ENCODE measurements at regions not wholly inside any gene's neighbourhood (a gene's known extent, or its start where the extent isn't known, plus 50 kb on each side); places are given as distances from the start of the nearest gene placed in this dataset.

DNA sequence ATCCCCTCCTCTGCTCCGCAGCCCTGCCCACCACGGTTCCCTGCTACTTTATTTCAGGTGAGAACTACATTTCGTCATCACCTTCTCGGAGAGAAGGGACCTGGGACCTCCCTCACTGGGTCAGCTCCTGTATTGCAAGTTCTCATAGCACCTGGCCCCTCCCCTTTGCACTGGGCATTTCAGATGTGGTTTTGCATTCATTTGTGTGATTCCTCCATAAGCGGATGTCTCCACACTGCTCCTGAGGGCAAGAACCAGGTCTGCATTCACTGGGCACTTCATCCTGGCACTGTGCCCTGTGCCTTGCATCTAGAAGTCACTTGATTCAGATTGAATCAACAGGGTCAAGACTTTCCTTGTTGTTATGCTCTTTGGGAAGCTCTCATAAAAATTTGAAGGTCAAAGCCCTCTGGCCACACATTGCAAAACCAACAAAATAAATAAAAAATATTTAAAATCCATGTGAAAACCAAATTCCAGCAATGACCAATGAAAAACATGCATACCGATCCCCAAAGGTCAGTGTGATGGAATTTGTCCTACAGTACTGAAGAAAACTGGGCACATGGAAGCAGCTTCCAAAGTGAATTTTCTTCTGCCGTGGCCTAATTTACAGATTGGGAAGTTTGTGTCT, 89.1 kb upstream of the F13A1 start:
- in situ Hi-C loops (cut with MboI): no loop called here
- TF ChIP-seq EZH2phosphoT487 (IDR thresholded peaks at IDR 0.05; ENCODE audit: insufficient read depth, low read depth): no peak
- no peak for TF ChIP-seq EZH2 (IDR thresholded peaks at IDR 0.05; ENCODE audit: insufficient read depth, poor library complexity, severe bottlenecking)
- Histone ChIP-seq H3K4me3 (no peak overlapping the region), H3K9me2 (ENCODE audit: insufficient read depth) (no peaks in the 10 kb centered on the region), H2AFZ (no peak overlapping the region), H3K27ac (no peak overlapping the region), H4K20me1 (ENCODE audit: insufficient read depth) (no peaks in the 10 kb centered on the region), H3K79me2 (ENCODE audit: insufficient read depth) (no peaks in the 10 kb centered on the region), H3K36me3 (ENCODE audit: low read depth) (no peaks in the 10 kb centered on the region), H3K27me3 (replicated peaks; ENCODE audit: insufficient read depth) (no peaks in the 10 kb centered on the region), H3F3A (ENCODE audit: insufficient read depth) (no peaks in the 10 kb centered on the region), H3K9ac (no peak overlapping the region), H3K4me2 (ENCODE audit: unreplicated experiment) (no peak overlapping the region), H3K4me1 (ENCODE audit: insufficient read depth) (no peaks in the 10 kb centered on the region), H3K9me3 (ENCODE audit: low read depth) (no peaks in the 10 kb centered on the region)
- DNase-seq: no peak
- WGBS, 2 experiments (ENCODE audit: low coverage in 1 of 2, low lambda C conversion rate in 2 of 2, missing lambda C conversion rate in 2 of 2): 45 to 57% methylated on average over 7 of the region's 7 CpGs

GRCh38 chr6:6411115-6411514, 90.7 kb upstream of the F13A1 start:
- H3K79me2 ChIP-seq (ENCODE audit: insufficient read depth): no peaks in the 10 kb centered on the region
- H4K20me1 ChIP-seq (ENCODE audit: insufficient read depth): no peaks in the 10 kb centered on the region
- no peak overlapping the region for H3K9ac ChIP-seq
- no peaks in the 10 kb centered on the region for H3F3A ChIP-seq (ENCODE audit: insufficient read depth)
- no peaks in the 10 kb centered on the region for H3K36me3 ChIP-seq (ENCODE audit: low read depth)
- H3K4me1 ChIP-seq (ENCODE audit: insufficient read depth): no peaks in the 10 kb centered on the region
- no peaks in the 10 kb centered on the region for H3K27me3 ChIP-seq (replicated peaks; ENCODE audit: insufficient read depth)
- H3K9me3 ChIP-seq (ENCODE audit: low read depth): no peaks in the 10 kb centered on the region
- no peak overlapping the region for H3K4me2 ChIP-seq (ENCODE audit: unreplicated experiment)
- H3K4me3 ChIP-seq: no peak overlapping the region
- no peak overlapping the region for H2AFZ ChIP-seq
- in situ Hi-C loops (cut with MboI): no loop called here
- TF ChIP-seq EZH2 (IDR thresholded peaks at IDR 0.05; ENCODE audit: insufficient read depth, poor library complexity, severe bottlenecking): no peak
- no peak for TF ChIP-seq EZH2phosphoT487 (IDR thresholded peaks at IDR 0.05; ENCODE audit: insufficient read depth, low read depth)
- no peak overlapping the region for H3K27ac ChIP-seq
- no peaks in the 10 kb centered on the region for H3K9me2 ChIP-seq (ENCODE audit: insufficient read depth)
- no peak for DNase-seq

DNA sequence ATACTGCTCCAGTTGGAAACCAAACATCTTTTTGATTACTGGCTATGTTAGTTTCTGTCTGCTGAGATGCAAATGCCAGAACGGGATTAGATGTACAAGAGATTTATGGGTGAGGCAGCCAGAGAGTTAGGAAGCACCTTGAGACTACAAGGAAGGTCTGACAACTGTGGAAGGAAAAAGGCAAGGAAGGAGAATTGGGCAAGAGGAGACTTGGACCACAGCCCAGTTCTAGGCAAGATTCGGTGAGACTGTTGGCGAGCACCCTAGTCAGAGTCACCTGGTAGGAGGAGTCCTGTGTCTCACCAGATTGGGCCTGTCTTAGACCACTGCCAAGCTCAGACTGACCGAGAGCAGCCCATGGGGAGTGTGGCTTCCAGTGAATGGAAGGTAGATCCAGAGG, 91.8 kb upstream of the F13A1 start:
- no peak for DNase-seq
- TF ChIP-seq EZH2 (IDR thresholded peaks at IDR 0.05; ENCODE audit: insufficient read depth, poor library complexity, severe bottlenecking) (no peak), EZH2phosphoT487 (IDR thresholded peaks at IDR 0.05; ENCODE audit: insufficient read depth, low read depth) (no peak)
- H3K4me1 ChIP-seq (ENCODE audit: insufficient read depth): no peaks in the 10 kb centered on the region
- no peaks in the 10 kb centered on the region for H3K79me2 ChIP-seq (ENCODE audit: insufficient read depth)
- H3K36me3 ChIP-seq (ENCODE audit: low read depth): no peaks in the 10 kb centered on the region
- H4K20me1 ChIP-seq (ENCODE audit: insufficient read depth): no peaks in the 10 kb centered on the region
- H3K4me2 ChIP-seq (ENCODE audit: unreplicated experiment): no peak overlapping the region
- in situ Hi-C loops (cut with MboI): no loop called here
- H3K4me3 ChIP-seq: no peak overlapping the region
- no peaks in the 10 kb centered on the region for H3K27me3 ChIP-seq (replicated peaks; ENCODE audit: insufficient read depth)
- H3K27ac ChIP-seq: no peak overlapping the region
- no peak overlapping the region for H3K9ac ChIP-seq
- H3K9me2 ChIP-seq (ENCODE audit: insufficient read depth): no peaks in the 10 kb centered on the region
- 58 to 59% methylated on average over 4 of the region's 4 CpGs for WGBS, 2 experiments (ENCODE audit: low coverage in 1 of 2, low lambda C conversion rate in 2 of 2, missing lambda C conversion rate in 2 of 2)
- no peaks in the 10 kb centered on the region for H3K9me3 ChIP-seq (ENCODE audit: low read depth)
- H2AFZ ChIP-seq: no peak overlapping the region
- H3F3A ChIP-seq (ENCODE audit: insufficient read depth): no peaks in the 10 kb centered on the region

GRCh38 chr6:6412700-6413099, 92.2 kb upstream of the F13A1 start:
- 69 to 72% methylated on average over 4 of the region's 4 CpGs for WGBS, 2 experiments (ENCODE audit: low coverage in 1 of 2, low lambda C conversion rate in 2 of 2, missing lambda C conversion rate in 2 of 2)
- no peaks in the 10 kb centered on the region for H3K27me3 ChIP-seq (replicated peaks; ENCODE audit: insufficient read depth)
- H4K20me1 ChIP-seq (ENCODE audit: insufficient read depth): no peaks in the 10 kb centered on the region
- no peaks in the 10 kb centered on the region for H3K4me1 ChIP-seq (ENCODE audit: insufficient read depth)
- H3K9me2 ChIP-seq (ENCODE audit: insufficient read depth): no peaks in the 10 kb centered on the region
- no peaks in the 10 kb centered on the region for H3K36me3 ChIP-seq (ENCODE audit: low read depth)
- H3K9ac ChIP-seq: no peak overlapping the region
- H2AFZ ChIP-seq: no peak overlapping the region
- no peaks in the 10 kb centered on the region for H3K9me3 ChIP-seq (ENCODE audit: low read depth)
- H3K4me3 ChIP-seq: no peak overlapping the region
- no peaks in the 10 kb centered on the region for H3K79me2 ChIP-seq (ENCODE audit: insufficient read depth)
- TF ChIP-seq EZH2 (IDR thresholded peaks at IDR 0.05; ENCODE audit: insufficient read depth, poor library complexity, severe bottlenecking) (no peak), EZH2phosphoT487 (IDR thresholded peaks at IDR 0.05; ENCODE audit: insufficient read depth, low read depth) (no peak)
- no peak overlapping the region for H3K4me2 ChIP-seq (ENCODE audit: unreplicated experiment)
- in situ Hi-C loops (cut with MboI): no loop called here
- no peak overlapping the region for H3K27ac ChIP-seq
- no peaks in the 10 kb centered on the region for H3F3A ChIP-seq (ENCODE audit: insufficient read depth)
- no peak for DNase-seq

- Histone ChIP-seq H3K4me1 (ENCODE audit: insufficient read depth) (no peaks in the 10 kb centered on the region), H3K79me2 (ENCODE audit: insufficient read depth) (no peaks in the 10 kb centered on the region), H3K9me3 (ENCODE audit: low read depth) (no peaks in the 10 kb centered on the region), H3K27ac (no peak overlapping the region), H3K4me2 (ENCODE audit: unreplicated experiment) (no peak overlapping the region), H3K36me3 (ENCODE audit: low read depth) (no peaks in the 10 kb centered on the region), H3F3A (ENCODE audit: insufficient read depth) (no peaks in the 10 kb centered on the region), H3K9ac (no peak overlapping the region), H2AFZ (no peak overlapping the region), H4K20me1 (ENCODE audit: insufficient read depth) (no peaks in the 10 kb centered on the region), H3K27me3 (replicated peaks; ENCODE audit: insufficient read depth) (no peaks in the 10 kb centered on the region), H3K9me2 (ENCODE audit: insufficient read depth) (no peaks in the 10 kb centered on the region), H3K4me3 (no peak overlapping the region)
- in situ Hi-C loops (cut with MboI): no loop called here
- TF ChIP-seq EZH2 (IDR thresholded peaks at IDR 0.05; ENCODE audit: insufficient read depth, poor library complexity, severe bottlenecking) (no peak), EZH2phosphoT487 (IDR thresholded peaks at IDR 0.05; ENCODE audit: insufficient read depth, low read depth) (no peak)
- WGBS, 2 experiments (ENCODE audit: low coverage in 1 of 2, low lambda C conversion rate in 2 of 2, missing lambda C conversion rate in 2 of 2): 48 to 58% methylated on average over 5 of the region's 5 CpGs
- DNase-seq: no peak
These were observed 94.5 kb upstream of the F13A1 start for GRCh38 chr6:6414931-6415330.
